GM12874 (cell line): ENCODE measurements at regions not wholly inside any gene's neighbourhood (a gene's known extent, or its start where the extent isn't known, plus 50 kb on each side); places are given as distances from the start of the nearest gene placed in this dataset.

Source experiments
- CTCF ChIP-seq: IDR thresholded peaks from 2 replicates; pipeline ENCODE4 v1.5.1; 2011; ENCODE audit warnings: low read depth, mild to moderate bottlenecking, control low read depth, low read length, moderate library complexity; ENCODE audit not compliant: insufficient read depth

GRCh38 chr11:32316858-32317642 is 118.3 kb downstream of the WT1 start:
- TF ChIP-seq CTCF: no peak

GRCh38 chr11:32317643-32318042 is 117.7 kb downstream of the WT1 start:
- no peak for TF ChIP-seq CTCF

GRCh38 chr11:32318071-32319055 is 117.0 kb downstream of the WT1 start:
- TF ChIP-seq CTCF: no peak

- TF ChIP-seq CTCF: no peak
These were observed 111.6 kb downstream of the WT1 start for GRCh38 chr11:32323814-32324130.

- no peak for TF ChIP-seq CTCF
These were observed 110.2 kb downstream of the WT1 start for GRCh38 chr11:32325187-32325586.

GRCh38 chr11:32325725-32326124 is 109.6 kb downstream of the WT1 start:
- no peak for TF ChIP-seq CTCF

- no peak for TF ChIP-seq CTCF
These were observed 108.8 kb downstream of the WT1 start for GRCh38 chr11:32326522-32326921.
